Right renal pelvis (tissue), 4 donors: ENCODE measurements at regions not wholly inside any gene's neighbourhood (a gene's known extent, or its start where the extent isn't known, plus 50 kb on each side); places are given as distances from the start of the nearest gene placed in this dataset.
"Not testable (repeated sequence)": the region's sequence is repeated elsewhere in the genome, so short reads cannot be mapped to it uniquely, and the experiment has no call there.

Source experiments
- DNase-seq, 4 donors: peaks; one replicate each; pipeline ENCODE4 v3.0.0-alpha.2; 2013; ENCODE audit warnings: low read depth in 4 of 4, low spot score in 3 of 4, missing footprints in 1 of 4

DNA sequence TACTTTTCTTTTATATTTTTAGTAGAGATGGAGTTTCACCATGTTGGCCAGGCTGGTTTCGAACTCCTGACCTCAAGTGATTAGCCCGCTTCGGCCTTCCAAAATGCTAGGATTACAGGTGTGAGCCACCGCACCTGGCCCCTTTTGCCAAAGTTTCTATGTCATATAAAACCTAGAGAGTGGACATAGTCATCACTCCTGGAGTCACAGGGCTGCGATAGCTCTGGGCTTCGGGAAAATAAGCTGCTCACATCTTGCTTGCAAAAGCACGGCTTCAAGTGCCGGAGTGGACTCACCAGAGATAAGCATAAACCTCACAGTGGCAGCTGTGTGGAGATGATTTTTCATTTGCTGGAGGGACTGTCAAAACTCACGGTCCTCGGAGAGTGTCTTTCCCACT lies 171.2 kb downstream of the TEX29 start:
- DNase-seq: no peak

DNA sequence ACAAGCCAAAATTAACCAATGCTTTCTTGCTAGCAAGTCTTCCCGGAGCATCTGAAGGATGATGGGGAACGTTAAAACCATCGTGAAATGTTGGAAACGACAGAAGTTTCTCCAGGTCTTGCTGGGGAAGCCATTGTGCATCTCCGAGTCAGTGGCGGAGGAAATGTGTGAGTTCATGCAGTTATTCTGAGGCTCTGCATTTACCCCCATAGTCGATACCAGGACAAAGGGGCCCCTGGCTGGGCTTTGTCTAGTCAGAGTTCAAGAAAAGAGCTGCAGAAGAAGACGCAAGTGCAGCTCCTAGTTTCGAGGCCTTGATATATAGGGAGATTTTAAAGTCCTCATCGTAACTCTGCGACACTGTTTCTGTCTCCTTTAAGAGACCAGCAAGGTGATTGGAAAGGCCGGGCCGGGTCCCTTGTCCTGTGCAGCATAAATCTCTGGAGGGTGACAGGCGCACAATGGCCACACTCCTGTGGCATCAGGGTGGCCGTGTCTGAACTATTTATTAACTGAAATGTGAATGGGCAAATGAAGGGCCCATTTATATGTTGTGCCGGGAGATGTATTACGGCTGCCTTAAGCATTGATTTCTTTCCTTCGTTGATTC lies 172.0 kb downstream of the TEX29 start:
- DNase-seq: no peak

- DNase-seq: no peak
These were observed 172.5 kb downstream of the TEX29 start for GRCh38 chr13:111492958-111493357.

GRCh38 chr13:111493468-111493867 lies 173.0 kb downstream of the TEX29 start:
- no peak for DNase-seq

DNA sequence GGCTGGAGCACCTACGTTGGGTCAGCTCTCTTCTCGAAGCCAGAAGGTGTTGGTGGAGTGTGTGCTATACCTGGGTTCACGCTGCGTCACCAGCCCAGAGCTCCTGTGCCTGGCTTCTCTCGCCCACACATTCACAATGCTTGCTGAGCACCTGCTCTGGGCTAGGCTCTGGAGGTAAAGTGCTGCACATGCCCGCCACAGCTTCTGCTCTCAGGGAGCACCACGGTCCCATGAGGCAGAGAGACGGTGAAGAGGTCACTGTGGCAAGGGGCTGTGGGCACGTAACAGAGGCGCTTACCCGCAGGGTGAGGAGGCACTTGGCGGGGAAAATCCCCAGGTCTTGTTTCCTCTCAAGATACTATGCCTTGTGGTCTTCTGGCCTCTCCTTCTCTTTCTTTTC lies 174.2 kb downstream of the TEX29 start:
- no peak for DNase-seq

DNA sequence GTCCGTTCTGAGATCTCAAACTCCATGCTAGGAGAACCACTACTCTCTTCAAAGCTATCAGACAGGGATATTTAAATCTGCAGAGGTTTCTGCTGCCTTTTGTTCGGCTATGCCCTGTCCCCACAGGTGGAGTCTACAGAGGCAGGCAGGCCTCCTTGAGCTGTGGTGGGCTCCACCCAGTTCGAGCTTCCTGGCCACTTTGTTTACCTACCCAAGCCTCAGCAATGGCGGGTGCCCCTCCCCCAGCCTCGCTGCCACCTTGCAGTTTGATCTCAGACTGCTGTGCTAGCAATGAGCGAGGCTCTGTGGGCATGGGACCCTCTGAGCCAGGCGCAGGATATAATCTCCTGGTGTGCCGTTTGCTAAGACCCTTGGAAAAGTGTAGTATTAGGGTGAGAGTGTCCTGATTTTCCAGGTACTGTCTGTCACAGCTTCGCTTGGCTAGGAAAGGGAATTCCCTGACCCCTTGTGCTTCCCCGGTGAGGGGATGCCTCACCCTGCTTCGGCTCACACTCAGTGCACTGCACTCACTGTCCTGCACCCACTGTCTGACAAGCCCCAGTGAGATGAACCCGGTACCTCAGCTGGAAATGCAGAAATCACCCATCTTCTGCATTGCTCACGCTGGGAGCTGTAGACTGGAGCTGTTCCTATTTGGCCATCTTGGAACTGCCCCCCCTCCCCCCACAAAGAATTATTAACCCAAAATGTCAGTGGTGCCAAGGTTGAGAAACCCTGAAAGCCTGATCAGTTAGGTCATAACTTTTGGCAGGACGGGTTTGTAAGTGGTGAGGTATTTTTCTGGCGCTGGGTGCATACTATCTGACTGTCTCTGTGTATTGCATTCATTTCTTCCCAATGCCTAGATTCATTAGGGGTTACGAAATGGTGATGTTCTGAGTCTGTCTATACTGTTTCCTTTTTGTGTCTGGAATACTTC lies 181.4 kb downstream of the TEX29 start:
- DNase-seq: not testable (repeated sequence)

DNA sequence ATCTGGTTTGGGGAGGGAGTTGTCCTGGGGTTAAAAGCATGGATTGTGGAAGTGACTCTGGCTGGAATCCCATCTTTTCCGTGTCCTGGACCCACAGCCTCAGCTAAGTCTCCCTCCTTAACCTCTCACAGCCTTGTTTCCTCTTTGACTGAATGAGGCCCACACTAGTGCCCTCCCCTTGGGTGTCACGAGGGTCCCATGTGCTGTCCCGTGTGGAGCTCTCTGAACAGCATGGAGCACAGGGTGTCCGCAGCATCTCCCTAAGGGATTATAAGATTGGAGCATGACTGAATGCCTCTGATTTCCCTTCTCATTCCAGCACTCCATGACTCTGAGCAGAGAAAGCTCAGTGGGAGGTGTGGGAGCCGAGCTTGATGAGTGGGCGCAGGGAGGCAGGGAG lies 182.5 kb downstream of the TEX29 start:
- no peak for DNase-seq

DNA sequence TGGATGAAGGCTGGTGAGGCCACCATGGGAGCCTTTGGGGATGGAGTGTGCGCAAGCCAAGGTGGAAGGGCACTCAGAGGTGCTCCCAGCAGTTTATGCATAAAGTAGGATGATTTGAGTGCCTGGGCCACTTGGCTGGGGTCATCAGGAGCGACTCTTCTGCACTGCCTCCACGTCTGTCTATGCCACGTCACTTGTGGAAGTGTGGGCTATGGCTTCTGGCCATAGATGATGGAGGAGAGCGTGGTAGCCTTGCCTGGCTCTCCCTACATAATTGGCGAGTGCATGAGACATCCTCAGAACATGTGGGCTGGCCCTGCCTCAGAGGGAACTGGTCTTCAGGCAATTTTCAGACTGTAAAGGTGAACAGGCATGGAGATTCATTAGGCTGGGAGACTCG lies 182.9 kb downstream of the TEX29 start:
- DNase-seq: no peak

- no peak for DNase-seq
These were observed 183.7 kb downstream of the TEX29 start for GRCh38 chr13:111503905-111504695.

DNA sequence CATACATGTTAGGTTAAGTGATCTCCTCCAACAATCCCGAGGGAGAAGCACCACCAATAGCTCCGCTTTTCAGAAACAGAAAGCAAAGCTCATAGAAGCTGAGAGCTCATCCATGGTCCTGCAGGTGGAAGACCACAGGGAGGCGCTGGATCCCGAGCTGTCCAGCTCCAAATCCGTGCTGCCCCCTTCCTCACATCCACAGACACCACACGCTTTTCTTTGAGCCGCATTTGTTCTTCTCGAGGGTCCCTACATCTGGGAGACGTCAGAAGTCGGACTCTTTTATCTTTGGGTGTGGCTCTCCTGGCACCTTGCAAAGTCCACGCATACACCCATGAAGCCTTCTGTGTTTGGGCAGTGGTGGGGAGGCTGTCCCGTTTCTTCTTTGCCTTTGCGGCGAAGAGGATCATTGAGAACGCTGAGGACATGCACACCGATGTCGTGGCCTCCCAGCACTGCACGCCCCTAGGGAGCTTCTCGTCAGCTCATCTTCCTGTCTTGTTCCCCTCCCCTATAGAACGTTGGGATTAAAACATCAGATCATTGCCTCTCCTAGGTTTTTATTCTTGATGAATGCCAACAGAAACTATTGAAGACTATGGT lies 184.8 kb downstream of the TEX29 start:
- no peak for DNase-seq

GRCh38 chr13:111506125-111506524 lies 185.7 kb downstream of the TEX29 start:
- no peak for DNase-seq

GRCh38 chr13:111506621-111507020 lies 186.2 kb downstream of the TEX29 start:
- no peak for DNase-seq

- DNase-seq: no peak
These were observed 187.9 kb downstream of the TEX29 start for GRCh38 chr13:111508164-111508870.

DNA sequence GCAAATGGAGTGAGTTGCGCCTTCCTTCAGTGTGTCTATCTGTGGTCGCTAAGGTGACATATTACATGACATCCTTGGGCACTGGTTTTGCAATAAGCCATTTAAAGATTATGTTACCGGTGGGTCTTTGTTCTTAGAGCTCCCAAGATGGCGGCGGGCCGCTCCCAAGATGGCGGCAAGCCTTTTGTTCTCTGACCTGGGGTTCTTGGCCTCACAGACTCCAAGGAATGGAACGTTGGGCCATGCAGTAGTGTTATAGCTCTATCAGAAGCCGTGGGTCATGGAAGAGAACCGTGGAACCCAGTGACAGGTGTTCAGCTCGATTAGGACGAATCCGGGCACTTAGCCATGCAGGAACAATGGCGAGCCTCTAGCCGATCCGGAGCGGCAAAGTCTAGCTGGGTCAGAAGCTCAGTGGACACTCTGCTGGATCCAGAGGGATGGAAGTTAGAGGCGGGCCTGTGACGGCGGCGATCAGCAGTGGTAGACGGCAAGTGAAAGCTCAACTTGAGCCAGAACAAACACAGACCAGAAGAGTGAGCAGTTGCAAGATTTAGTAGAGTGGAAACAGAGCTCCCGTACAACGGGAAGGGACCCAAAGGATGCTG lies 188.6 kb downstream of the TEX29 start:
- DNase-seq: no peak

DNA sequence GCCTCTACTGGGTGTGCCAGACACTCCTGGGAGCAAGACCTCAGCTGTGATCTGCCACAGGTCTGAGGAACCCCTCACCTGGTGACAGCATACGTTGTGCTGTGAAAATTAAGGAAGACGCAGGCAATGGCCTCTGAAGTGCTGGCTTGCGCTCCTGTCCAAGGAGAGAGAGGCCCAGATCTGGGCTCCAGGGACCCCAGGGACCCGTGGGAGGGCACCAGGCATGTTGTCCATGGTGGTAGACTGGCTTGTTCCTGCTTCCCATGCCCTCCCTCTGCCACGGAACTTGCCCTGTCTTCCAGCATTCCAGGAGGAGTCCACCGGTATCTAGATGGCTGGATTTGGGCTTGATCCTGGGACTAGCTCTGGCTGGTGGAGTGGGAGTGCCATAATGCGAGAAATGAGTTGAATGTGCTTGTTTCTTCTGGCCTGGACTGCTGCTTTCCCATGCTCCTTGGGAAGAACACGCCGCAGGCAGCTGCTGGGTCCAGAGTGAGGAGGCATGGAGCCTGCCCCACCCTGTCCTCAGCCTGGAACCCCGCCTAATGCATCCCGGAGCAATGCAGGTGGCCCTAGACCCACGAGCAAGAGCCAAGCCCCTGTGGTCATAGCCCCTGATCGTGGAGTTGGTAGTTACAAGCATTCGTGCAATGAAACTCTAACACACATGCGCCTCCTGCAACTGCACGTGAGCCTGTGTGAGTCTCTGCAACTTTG lies 190.2 kb downstream of the TEX29 start:
- DNase-seq: no peak

GRCh38 chr13:111511219-111511732 lies 190.8 kb downstream of the TEX29 start:
- no peak for DNase-seq

- DNase-seq: no peak
These were observed 191.5 kb downstream of the TEX29 start for GRCh38 chr13:111511805-111512504.

DNA sequence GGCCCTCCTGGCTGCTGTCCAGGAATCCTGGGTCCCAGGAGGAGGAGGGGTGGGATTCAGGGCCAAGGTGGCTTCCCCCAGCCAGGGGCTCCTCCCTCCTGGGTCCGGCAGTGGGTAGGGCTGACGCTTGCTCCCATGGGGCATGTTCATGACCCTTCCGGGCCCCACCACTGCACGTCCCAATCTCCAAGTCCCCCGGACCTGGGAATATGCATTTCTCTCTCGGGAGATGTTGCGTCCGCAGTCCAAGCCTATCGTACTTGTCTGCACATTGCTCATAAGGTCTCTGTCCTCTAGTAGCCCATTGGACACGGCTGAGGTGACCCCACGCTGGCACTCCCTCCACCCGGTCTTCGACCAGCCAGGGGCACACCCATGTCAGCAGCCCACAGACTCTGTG lies 192.3 kb downstream of the TEX29 start:
- DNase-seq: no peak
